ENCODE measurements at regions not wholly inside any gene's neighbourhood (a gene's known extent, or its start where the extent isn't known, plus 50 kb on each side); places are given as distances from the start of the nearest gene placed in this dataset.

DNA sequence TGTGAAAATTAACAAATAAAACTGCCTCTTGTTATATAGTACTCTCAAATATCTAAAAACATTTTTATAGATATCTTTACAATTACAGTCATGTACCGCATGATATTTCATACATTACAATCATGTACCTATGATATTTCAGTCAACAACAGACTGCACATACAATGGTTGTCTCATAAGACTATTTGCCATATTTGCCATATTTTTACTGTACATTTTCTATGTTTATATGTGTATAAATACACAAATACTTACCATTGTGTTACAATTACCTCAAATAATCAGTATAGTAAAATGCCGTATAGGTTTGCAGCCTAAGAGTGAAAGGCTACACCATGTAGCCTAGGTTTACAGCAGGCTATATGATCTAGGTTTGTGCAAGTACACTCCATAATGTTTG lies 336.0 kb upstream of the PCDH15 start:
- Histone ChIP-seq H4K20me1 (ENCODE audit: control insufficient read depth, extremely low read depth, insufficient read depth, low read length) (no peaks in the 10 kb centered on the region), H3K4me3 (ENCODE audit: control insufficient read depth in 2 of 3, extremely low read depth in 1 of 3, insufficient read depth in 2 of 3, low read depth in 1 of 3, low read length in 3 of 3) (no peak overlapping the region), H3K4me1 (ENCODE audit: control insufficient read depth, extremely low read depth, insufficient read depth, low read length) (no peaks in the 10 kb centered on the region), H3K36me3 (ENCODE audit: control insufficient read depth in 2 of 2, extremely low read depth in 1 of 2, insufficient read depth in 2 of 2, low read length in 2 of 2) (no peaks in the 10 kb centered on the region), H3K27me3 (ENCODE audit: control insufficient read depth, extremely low read depth, insufficient read depth, low read length) (no peaks in the 10 kb centered on the region), H3K9me3 (ENCODE audit: control insufficient read depth, low read depth, low read length) (no peaks in the 10 kb centered on the region), H3K27ac (ENCODE audit: control insufficient read depth, insufficient read depth, low read length) (no peak overlapping the region), H3K4me2 (ENCODE audit: control insufficient read depth, extremely low read depth, insufficient read depth, low read depth, low read length) (no peak overlapping the region), H3K79me2 (ENCODE audit: control insufficient read depth, insufficient read depth, low read length) (no peaks in the 10 kb centered on the region), H3K9ac (ENCODE audit: control insufficient read depth, extremely low read depth, insufficient read depth, low read length) (no peak overlapping the region), H2AFZ (ENCODE audit: control insufficient read depth, low read length) (no peak overlapping the region), H3K9me1 (ENCODE audit: control insufficient read depth, extremely low read depth, insufficient read depth, low read length) (no peaks in the 10 kb centered on the region)
- DNase-seq (ENCODE audit: low read depth, low spot score) (no peak), FAIRE-seq (no peak)
- dilution Hi-C loops (cut with MboI; ENCODE audit: extremely low pct_ligation_motif_present, low sequenced_read_pairs), result no loop called here
- TF ChIP-seq, protein P1, sequence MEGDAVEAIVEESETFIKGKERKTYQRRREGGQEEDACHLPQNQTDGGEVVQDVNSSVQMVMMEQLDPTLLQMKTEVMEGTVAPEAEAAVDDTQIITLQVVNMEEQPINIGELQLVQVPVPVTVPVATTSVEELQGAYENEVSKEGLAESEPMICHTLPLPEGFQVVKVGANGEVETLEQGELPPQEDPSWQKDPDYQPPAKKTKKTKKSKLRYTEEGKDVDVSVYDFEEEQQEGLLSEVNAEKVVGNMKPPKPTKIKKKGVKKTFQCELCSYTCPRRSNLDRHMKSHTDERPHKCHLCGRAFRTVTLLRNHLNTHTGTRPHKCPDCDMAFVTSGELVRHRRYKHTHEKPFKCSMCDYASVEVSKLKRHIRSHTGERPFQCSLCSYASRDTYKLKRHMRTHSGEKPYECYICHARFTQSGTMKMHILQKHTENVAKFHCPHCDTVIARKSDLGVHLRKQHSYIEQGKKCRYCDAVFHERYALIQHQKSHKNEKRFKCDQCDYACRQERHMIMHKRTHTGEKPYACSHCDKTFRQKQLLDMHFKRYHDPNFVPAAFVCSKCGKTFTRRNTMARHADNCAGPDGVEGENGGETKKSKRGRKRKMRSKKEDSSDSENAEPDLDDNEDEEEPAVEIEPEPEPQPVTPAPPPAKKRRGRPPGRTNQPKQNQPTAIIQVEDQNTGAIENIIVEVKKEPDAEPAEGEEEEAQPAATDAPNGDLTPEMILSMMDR (optimal IDR thresholded peaks at IDR 0.05 in 1 of 3, IDR thresholded peaks at IDR 0.05 in 1 of 3, conservative IDR thresholded peaks at IDR 0.05 in 1 of 3; ENCODE audit: extremely low read depth in 1 of 3, insufficient read depth in 2 of 3, low read length in 3 of 3), result no peak
- no peak for TF ChIP-seq EZH2 (IDR thresholded peaks at IDR 0.05; ENCODE audit: low read length)

DNA sequence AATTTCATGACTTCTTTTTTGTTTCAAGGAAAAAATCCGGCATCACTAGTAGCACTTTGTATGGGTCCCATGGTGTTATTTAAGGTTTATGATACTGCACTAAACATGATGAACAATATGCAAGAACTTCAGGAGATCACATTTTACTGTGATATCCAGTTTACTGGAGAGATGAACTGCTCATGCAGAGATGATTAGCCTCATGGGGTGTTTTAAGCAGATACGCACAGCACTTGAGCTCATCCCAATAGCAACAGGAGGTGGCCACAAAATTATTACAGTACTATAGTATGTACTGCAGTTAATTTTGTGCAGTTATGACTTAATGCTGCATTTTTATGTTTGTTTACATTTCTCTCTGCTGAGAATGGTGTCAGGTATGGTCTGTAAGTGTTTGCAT lies 303.7 kb upstream of the PCDH15 start:
- no peak for DNase-seq (ENCODE audit: low read depth, low spot score)
- FAIRE-seq, result no peak
- no peaks in the 10 kb centered on the region for H3K9me1 ChIP-seq (ENCODE audit: control insufficient read depth, extremely low read depth, insufficient read depth, low read length)
- no peaks in the 10 kb centered on the region for H3K9me3 ChIP-seq (ENCODE audit: control insufficient read depth, low read depth, low read length)
- H3K27ac ChIP-seq (ENCODE audit: control insufficient read depth, insufficient read depth, low read length), result no peak overlapping the region
- TF ChIP-seq, protein P1 (optimal IDR thresholded peaks at IDR 0.05 in 1 of 3, IDR thresholded peaks at IDR 0.05 in 1 of 3, conservative IDR thresholded peaks at IDR 0.05 in 1 of 3; ENCODE audit: extremely low read depth in 1 of 3, insufficient read depth in 2 of 3, low read length in 3 of 3), result no peak
- no peak for TF ChIP-seq EZH2 (IDR thresholded peaks at IDR 0.05; ENCODE audit: low read length)
- no peaks in the 10 kb centered on the region for H3K36me3 ChIP-seq (ENCODE audit: control insufficient read depth in 2 of 2, extremely low read depth in 1 of 2, insufficient read depth in 2 of 2, low read length in 2 of 2)
- no peaks in the 10 kb centered on the region for H3K4me1 ChIP-seq (ENCODE audit: control insufficient read depth, extremely low read depth, insufficient read depth, low read length)
- H3K27me3 ChIP-seq (ENCODE audit: control insufficient read depth, extremely low read depth, insufficient read depth, low read length), result no peaks in the 10 kb centered on the region
- no peak overlapping the region for H3K9ac ChIP-seq (ENCODE audit: control insufficient read depth, extremely low read depth, insufficient read depth, low read length)
- dilution Hi-C loops (cut with MboI; ENCODE audit: extremely low pct_ligation_motif_present, low sequenced_read_pairs), result no loop called here
- no peak overlapping the region for H2AFZ ChIP-seq (ENCODE audit: control insufficient read depth, low read length)
- no peaks in the 10 kb centered on the region for H3K79me2 ChIP-seq (ENCODE audit: control insufficient read depth, insufficient read depth, low read length)
- no peaks in the 10 kb centered on the region for H4K20me1 ChIP-seq (ENCODE audit: control insufficient read depth, extremely low read depth, insufficient read depth, low read length)
- no peak overlapping the region for H3K4me3 ChIP-seq (ENCODE audit: control insufficient read depth in 2 of 3, extremely low read depth in 1 of 3, insufficient read depth in 2 of 3, low read depth in 1 of 3, low read length in 3 of 3)
- H3K4me2 ChIP-seq (ENCODE audit: control insufficient read depth, extremely low read depth, insufficient read depth, low read depth, low read length), result no peak overlapping the region
